ENCODE measurements at regions not wholly inside any gene's neighbourhood (a gene's known extent, or its start where the extent isn't known, plus 50 kb on each side); places are given as distances from the start of the nearest gene placed in this dataset.

- no peaks in the 10 kb centered on the region for H4K20me1 ChIP-seq (replicated peaks in 1 of 2; ENCODE audit: control insufficient read depth in 1 of 2, insufficient read depth in 2 of 2, low read length in 2 of 2)
- H3K18ac ChIP-seq (ENCODE audit: extremely low read depth, low read length): no peak overlapping the region
- no peak overlapping the region for H3K9ac ChIP-seq (replicated peaks in 1 of 4; ENCODE audit: extremely low read depth in 1 of 4, low read depth in 3 of 4, low read length in 3 of 4)
- no peak overlapping the region for H2BK15ac ChIP-seq (ENCODE audit: low read length)
- no peak overlapping the region for H3K4me2 ChIP-seq (ENCODE audit: insufficient read depth in 1 of 2, low read depth in 2 of 2, low read length in 2 of 2)
- H4K5ac ChIP-seq (ENCODE audit: insufficient read length, low read depth, low read length): no peak overlapping the region
- no peak overlapping the region for H3K14ac ChIP-seq (ENCODE audit: insufficient read length)
- no peak overlapping the region for H2BK120ac ChIP-seq (replicated peaks; ENCODE audit: low read depth, low read length)
- no peak overlapping the region for H2AK5ac ChIP-seq (ENCODE audit: low read depth, low read length)
- H2AFZ ChIP-seq (ENCODE audit: low read length): no peak overlapping the region
- CTCF ChIA-PET (ENCODE audit: partially characterized antibody): no interaction called here
- H4K91ac ChIP-seq (replicated peaks; ENCODE audit: insufficient read length, low read length): no peak overlapping the region
- H2BK5ac ChIP-seq (ENCODE audit: low read depth, low read length): no peak overlapping the region
- no peaks in the 10 kb centered on the region for H3K4me1 ChIP-seq (replicated peaks in 1 of 4; ENCODE audit: control insufficient read depth in 3 of 4, insufficient read depth in 4 of 4, low read length in 3 of 4)
- H3K9me3 ChIP-seq (ENCODE audit: insufficient read depth in 2 of 2, low read depth in 1 of 2, low read length in 1 of 2): peaks cover 20 to 31% of the 10 kb centered on the region in 2 experiments
- H2BK20ac ChIP-seq (ENCODE audit: low read length): no peak overlapping the region
- H3K4ac ChIP-seq (replicated peaks; ENCODE audit: insufficient read length, low read depth, low read length): no peak overlapping the region
- POLR2A ChIA-PET (ENCODE audit: partially characterized antibody): no interaction called here
- no peak overlapping the region for H3K4me3 ChIP-seq (ENCODE audit: extremely low read depth in 1 of 4, insufficient read depth in 2 of 4, low read depth in 3 of 4, low read length in 4 of 4)
- no peak overlapping the region for H3K23ac ChIP-seq (ENCODE audit: insufficient read length)
- H3K23me2 ChIP-seq (ENCODE audit: low read depth, low read length): no peaks in the 10 kb centered on the region
- TF ChIP-seq CREB1 (IDR thresholded peaks at IDR 0.05) (no peak), TAF7 (optimal IDR thresholded peaks at IDR 0.05; ENCODE audit: borderline replicate concordance, low read depth, low read length) (no peak), TBP (IDR thresholded peaks at IDR 0.05; ENCODE audit: low read depth, low read length) (no peak), SIX5 (IDR thresholded peaks at IDR 0.05; ENCODE audit: low read depth, low read length) (no peak), YY1 (IDR thresholded peaks at IDR 0.05; ENCODE audit: low read depth, low read length) (no peak), RXRA (IDR thresholded peaks at IDR 0.05; ENCODE audit: insufficient read depth, low read depth, low read length) (no peak), ASH2L (IDR thresholded peaks at IDR 0.05; ENCODE audit: low read length) (no peak), CHD1 (IDR thresholded peaks at IDR 0.05; ENCODE audit: low read depth, low read length) (no peak), HDAC6 (IDR thresholded peaks at IDR 0.05; ENCODE audit: low read depth, low read length) (no peak), SRF (IDR thresholded peaks at IDR 0.05; ENCODE audit: low read depth, low read length) (no peak), KDM5A (IDR thresholded peaks at IDR 0.05; ENCODE audit: low read length) (no peak), CHD2 (IDR thresholded peaks at IDR 0.05; ENCODE audit: low read length) (no peak), USF2 (IDR thresholded peaks at IDR 0.05; ENCODE audit: low read length) (no peak), SAP30 (IDR thresholded peaks at IDR 0.05; ENCODE audit: insufficient read depth, insufficient replicate concordance, low read length) (no peak), MAFK (IDR thresholded peaks at IDR 0.05; ENCODE audit: low read depth, low read length) (no peak), JUND (IDR thresholded peaks at IDR 0.05; ENCODE audit: low read length) (no peak), SIRT6 (IDR thresholded peaks at IDR 0.05; ENCODE audit: low read length) (no peak)
- H4K8ac ChIP-seq (ENCODE audit: extremely low read depth, insufficient read depth, low read length): no peak overlapping the region
- FAIRE-seq (no peak), DNase-seq (ENCODE audit: low read depth in 1 of 2, low spot score in 2 of 2) (no peak)
- no peaks in the 10 kb centered on the region for H3K79me2 ChIP-seq (ENCODE audit: control insufficient read depth in 1 of 2, insufficient read depth in 2 of 2, low read length in 2 of 2)
- H2BK12ac ChIP-seq (ENCODE audit: low read depth, low read length): no peak overlapping the region
- no peaks in the 10 kb centered on the region; a peak in 1 of 8 replicates for H3K36me3 ChIP-seq (ENCODE audit: control insufficient read depth in 2 of 4, insufficient read depth in 4 of 4, low read length in 3 of 4)
- H3K27ac ChIP-seq (ENCODE audit: low read depth, low read length): no peak overlapping the region
- 70% methylated on average over 3 of the region's 3 CpGs; no CpG with 5 or more reads in 1 of the 2 experiments for WGBS, 2 experiments (ENCODE audit: extremely low coverage in 1 of 2, insufficient coverage in 1 of 2, insufficient read length in 1 of 2, insufficient replicate concordance in 2 of 2, low coverage in 1 of 2, low lambda C conversion rate in 2 of 2, missing lambda C conversion rate in 1 of 2)
- H3K27me3 ChIP-seq (replicated peaks in 1 of 4; ENCODE audit: control insufficient read depth in 3 of 4, extremely low read depth in 1 of 4, insufficient read depth in 3 of 4, low read length in 3 of 4): no peaks in the 10 kb centered on the region
- H3K56ac ChIP-seq (replicated peaks; ENCODE audit: insufficient read length, low read depth, low read length): no peak overlapping the region
- no peaks in the 10 kb centered on the region for H3K79me1 ChIP-seq (ENCODE audit: low read depth, low read length)
Observed at GRCh38 chr17:31645351-31645750, 213.7 kb downstream of the COPRS start.

Measured in H1 (cell line).